GM19328 (cell line): ENCODE measurements at regions not wholly inside any gene's neighbourhood (a gene's known extent, or its start where the extent isn't known, plus 50 kb on each side); places are given as distances from the start of the nearest gene placed in this dataset.

Experiments
- ATAC-seq: cut with Tn5 transposase; IDR thresholded peaks from one replicate; pipeline ENCODE4 v1.9.1; 2021; ENCODE audit warnings: mild to moderate bottlenecking, moderate library complexity; ENCODE audit not compliant: unreplicated experiment

DNA sequence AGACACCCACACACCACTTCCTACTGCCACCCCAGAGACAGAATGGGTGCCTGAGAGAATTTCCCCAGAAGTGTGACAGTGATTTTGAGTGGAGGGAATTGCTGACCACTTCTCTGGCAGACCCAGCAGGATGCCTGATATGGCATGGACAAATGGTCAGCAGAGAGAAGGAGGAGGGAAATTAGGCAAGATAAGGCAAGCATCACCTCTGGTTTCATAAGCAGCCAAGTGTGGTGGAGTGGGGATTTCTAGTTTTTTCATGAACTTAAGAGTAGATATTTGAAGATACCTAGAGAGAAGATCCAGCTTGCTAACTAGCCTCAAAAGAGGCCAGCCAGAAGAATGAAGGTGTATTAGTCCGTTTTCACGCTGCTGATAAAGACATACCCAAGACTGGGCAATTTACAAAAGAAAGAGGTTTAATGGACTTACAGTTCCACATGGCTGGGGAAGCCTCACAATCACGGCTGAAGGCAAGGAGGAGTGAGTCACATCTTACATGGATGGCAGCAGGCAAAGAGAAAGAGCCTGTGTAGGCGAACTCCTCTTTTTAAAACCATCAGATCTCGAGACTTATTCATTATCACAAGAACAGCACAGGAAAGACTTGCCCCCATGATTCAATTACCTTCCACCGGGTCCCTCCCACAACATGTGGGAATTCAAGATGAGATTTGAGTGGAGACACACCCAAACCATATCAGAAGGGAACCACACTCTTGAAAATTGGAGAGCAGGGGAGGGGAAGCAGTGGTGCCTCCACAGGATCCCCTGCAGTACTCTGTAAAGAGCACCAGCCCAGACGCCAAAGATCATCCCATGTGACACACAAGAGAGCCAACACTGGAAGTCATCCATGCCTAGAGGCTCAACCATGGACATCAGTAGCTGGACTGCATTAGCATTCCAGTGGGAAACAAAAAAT is 64.2 kb downstream of the RBM43 start:
- ATAC-seq = no peak

DNA sequence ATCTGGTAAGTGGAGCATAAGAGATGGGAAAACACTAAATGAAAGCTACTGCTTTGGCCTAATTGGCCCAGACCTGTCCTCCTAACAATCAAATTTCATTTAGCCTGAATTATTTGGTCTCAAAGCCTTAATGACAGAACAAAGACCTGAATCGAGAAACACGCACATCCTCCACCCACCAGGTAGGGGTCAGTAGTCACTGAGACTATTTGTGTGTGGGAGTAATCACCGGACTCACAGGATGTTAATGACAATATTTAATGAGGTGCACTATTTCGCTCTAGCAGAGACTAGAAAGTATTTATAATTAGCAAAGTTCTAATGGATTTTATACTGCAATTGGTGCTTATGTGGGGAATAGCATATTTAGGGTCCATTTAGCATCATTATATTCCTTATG is 68.1 kb downstream of the RBM43 start:
- no peak for ATAC-seq

- ATAC-seq = no peak
Measured at GRCh38 chr2:151192681-151193080, 69.0 kb downstream of the RBM43 start.

DNA sequence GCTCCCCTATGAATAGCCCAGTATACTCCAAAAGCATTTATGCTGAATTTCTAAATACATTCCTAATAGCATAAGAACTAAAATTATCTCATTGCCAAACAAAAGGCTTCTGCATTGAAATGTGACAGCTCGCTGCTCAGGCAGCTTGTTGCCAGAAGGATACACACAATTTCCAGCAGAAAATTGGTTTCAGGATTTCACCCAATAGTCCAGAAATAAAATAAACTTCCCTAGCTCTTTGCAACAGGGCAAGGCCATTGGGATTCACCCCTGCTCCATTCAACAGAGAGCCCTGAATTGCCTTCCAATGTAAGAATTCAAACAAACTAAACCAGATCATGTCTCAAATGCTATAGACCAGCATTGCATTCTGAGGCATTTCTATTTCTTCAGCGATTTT is 70.7 kb downstream of the RBM43 start:
- no peak for ATAC-seq

DNA sequence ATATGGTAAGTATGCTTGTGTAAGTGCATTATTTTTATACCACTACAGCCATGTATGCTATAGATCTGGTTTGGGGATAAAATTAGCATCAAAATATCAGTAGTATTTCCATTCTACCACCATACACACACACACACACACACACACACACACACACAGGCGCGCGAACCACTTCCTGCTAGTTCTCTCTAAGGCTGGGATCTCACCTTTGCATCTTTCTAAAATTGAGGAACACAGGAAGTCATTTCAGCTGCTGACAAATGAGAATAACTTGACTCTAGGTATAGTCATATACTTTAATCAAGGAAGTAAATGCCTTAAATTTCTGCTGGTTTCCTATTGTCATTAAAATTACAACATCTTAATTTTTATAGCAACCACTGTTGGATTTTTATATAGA is 72.5 kb downstream of the RBM43 start:
- no peak for ATAC-seq

GRCh38 chr2:151186011-151186410 is 75.7 kb downstream of the RBM43 start:
- no peak for ATAC-seq

GRCh38 chr2:151182899-151183809 is 78.5 kb downstream of the RBM43 start:
- no peak for ATAC-seq

DNA sequence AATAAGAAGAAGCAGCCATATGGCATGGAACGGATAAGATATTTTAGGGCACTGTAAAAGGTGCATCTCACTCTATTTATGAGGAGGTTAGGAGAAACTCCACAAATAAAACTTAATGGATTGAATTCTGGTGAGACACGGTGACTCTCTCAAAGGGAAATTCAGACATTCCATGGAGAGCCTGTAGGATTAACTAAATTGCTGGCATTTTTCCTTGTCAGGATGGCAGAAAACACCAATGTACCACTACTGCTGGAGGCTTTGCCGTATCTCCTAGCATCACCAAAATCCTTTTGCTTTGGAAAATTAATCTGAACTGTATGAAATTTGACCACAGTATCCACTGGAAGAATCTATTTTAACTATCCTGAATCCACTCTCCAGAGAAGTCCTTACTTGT is 79.3 kb downstream of the RBM43 start:
- no peak for ATAC-seq

- ATAC-seq = no peak
Measured at GRCh38 chr2:151181524-151181923, 80.1 kb downstream of the RBM43 start.

DNA sequence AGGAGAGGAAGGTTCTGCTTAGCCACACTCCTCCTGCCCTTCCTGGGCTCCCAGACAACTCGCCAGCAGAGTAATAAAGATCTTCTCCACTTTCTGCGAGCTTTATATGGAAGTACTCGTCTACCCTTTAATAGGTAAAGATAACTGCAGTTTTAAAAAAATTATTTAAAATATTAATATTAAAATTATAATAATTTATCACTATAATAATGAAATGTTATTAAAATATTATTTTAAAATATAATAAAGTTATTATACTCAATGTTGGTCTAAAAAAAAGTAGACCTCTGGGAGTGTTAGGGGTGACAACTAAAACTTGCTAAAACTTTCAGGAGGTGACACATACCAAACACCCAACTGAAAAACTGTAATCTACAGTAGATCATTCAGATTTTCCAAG is 81.5 kb downstream of the RBM43 start:
- ATAC-seq = no peak

DNA sequence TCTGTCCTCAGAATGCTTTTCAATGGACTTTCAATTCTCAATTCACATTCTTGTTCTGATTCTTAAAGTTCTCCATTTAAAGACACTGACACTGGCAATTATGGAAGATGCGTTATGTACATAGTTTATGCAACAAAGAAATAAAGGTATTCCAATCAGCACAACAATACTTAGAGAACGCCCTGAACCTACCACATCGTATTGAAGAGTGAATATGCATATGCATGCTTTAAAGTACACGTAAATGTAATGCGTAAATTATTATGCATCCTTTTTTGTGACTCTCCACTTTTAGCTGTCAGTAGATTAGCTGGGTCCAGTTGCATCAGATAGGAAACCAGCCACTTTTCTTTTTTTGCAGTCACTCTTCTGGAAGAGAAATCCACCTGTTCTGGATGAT is 83.5 kb downstream of the RBM43 start:
- no peak for ATAC-seq

DNA sequence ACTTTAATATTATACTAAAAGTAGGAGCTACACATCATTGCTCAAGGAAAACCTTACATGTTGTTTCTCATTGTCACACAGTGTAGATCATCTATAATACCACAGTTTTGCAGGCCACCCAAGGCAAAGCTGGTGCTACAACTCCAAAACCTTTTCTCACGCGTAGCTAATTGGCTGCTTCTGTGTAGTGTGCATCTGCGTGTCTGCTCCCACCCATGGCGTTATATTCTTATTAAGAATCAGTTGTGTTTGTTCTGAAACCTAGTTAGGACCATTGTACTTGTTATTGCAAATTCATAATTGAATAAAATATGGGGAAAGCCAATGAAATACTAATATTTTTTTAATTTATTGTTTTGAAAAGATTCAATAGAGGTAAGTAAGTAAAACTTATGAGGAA is 83.9 kb downstream of the RBM43 start:
- no peak for ATAC-seq

- no peak for ATAC-seq
Measured at GRCh38 chr2:151176661-151177060, 85.0 kb downstream of the RBM43 start.

DNA sequence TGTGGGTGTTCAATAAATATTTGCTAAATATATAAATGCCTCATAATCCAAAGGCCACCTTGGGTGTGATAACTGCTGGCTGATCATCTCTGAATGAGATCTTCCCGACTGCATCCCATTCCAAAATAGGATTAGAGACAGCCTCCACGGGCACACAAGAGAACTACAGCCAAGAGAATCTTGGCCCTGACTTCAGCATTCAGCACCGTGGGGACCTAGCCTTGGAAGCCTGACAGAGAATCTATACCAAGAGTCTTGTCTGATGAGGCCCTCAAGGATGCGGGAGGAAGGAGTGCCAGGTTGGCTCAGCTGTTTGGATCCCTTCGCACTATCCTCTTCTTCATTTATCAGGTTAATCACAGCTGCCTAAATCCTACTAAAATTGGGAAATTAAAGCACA is 85.8 kb downstream of the RBM43 start:
- no peak for ATAC-seq

DNA sequence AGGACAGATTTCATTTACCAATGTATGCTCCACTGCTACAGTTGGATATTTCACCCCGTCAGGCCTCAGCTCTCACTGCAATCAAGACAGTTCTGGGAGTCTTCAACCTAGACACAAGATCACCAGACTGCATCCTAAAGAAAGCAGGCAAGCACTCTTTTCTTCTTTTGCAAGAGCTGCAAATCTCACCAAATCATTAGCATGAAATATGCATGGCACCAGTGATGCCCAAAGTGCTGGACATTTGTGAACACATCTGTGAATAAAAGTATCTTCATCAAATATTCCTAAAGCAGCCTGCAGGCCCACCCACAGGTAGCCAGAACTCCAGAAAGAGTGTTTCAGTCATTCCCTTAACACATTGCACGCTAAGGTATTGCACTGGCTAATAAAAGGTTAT is 87.5 kb downstream of the RBM43 start:
- ATAC-seq = no peak

GRCh38 chr2:151171186-151171585 is 90.5 kb downstream of the RBM43 start:
- ATAC-seq = no peak

GRCh38 chr2:151166410-151166809 is 95.3 kb downstream of the RBM43 start:
- no peak for ATAC-seq

GRCh38 chr2:151165105-151165684 is 96.5 kb downstream of the RBM43 start:
- ATAC-seq = no peak

DNA sequence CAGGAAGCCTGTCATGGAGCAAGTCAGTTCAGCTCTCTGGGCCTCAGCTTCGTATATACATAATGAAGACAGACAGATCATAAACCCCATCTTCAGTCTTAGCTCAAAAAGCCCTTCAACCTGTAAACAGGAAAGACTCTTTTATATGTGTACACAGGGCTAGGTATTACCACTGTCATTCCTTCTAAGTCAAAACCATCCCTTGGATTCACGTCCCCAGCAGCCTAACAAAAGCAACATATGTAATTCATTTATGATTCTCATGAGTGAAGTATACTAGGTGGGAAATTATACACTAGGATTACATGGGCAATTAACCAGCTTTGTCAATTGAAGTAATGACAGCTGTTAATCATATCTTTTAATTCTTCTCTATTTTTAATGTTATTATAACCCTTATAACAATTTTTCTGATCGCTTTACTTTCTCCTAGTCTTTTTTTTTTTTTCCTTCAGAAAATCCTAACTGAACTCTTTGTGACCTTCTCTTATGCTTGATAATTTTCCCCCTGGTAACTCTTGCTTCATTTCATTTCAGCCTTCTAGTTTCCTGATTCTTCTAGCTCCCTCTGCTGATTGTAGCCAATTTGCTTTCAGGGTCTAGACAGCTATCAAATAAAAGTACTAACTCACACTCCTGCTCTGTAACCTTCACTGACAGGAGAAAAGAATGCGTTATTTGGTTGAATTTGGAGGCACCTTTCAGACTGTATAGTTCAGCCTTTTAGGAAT is 99.7 kb downstream of the RBM43 start:
- no peak for ATAC-seq

- no peak for ATAC-seq
Measured at GRCh38 chr2:151159109-151159662, 102.5 kb downstream of the RBM43 start.
